NCI-H345 treated with DMSO at 0.1 percent for 48 hours (cell line): ENCODE measurements at regions not wholly inside any gene's neighbourhood (a gene's known extent, or its start where the extent isn't known, plus 50 kb on each side); places are given as distances from the start of the nearest gene placed in this dataset.

Experiments
- DNase-seq: peaks from one replicate; lab custom pipeline; 2025; ENCODE audit not compliant: unreplicated experiment; lab: John Stamatoyannopoulos, UW

DNA sequence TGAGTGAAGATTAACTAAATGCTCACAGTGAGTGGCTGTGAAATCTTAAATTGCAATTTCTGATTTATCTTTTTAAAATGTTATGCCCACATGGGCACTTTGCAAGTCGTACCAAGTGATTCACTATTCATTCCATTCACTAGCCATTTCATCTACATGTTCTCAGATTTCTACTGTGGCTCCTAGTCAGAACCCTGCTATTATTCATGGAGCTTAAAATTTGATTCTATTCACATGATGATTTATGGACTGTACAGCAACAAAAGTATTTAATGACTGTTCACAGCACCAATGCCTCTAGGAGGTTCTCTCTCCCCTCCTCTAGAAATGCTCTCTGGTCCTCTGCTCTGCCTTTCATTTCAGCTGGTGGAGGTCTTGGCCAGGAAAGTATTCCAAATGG, 133.5 kb upstream of the MAP3K7 start:
- no peak for DNase-seq

- DNase-seq = no peak
These were observed 132.7 kb upstream of the MAP3K7 start for GRCh38 chr6:90719321-90720195.

- no peak for DNase-seq
These were observed 129.5 kb upstream of the MAP3K7 start for GRCh38 chr6:90716376-90716775.

DNA sequence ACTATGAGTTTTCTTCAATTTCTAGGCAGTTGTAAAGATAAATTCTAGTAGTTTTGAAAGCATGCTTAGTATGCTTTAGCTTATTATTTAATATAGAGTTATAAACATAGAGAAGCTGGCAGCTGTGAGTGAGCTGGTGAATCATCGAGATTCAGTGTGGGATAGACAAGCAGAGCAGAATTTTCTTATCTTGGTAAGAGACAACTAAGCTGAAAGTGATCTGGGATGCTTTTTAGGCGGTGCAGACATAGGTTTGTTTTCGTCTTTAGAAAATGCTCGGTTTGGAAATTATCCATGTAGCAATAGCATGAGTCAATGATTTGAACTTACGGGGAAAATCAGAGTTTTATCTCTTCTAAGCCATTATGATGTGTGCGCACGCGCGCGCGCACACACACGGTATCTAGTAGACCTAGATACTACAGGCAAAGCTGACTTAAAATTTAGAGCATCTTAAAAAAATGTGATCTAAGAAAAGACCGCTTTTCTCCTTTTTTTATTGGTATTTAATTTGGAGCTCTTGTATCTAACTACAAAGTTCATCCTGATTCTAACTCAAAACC, 128.3 kb upstream of the MAP3K7 start:
- no peak for DNase-seq

GRCh38 chr6:90714319-90714718, 127.4 kb upstream of the MAP3K7 start:
- no peak for DNase-seq

GRCh38 chr6:90712114-90712513, 125.2 kb upstream of the MAP3K7 start:
- DNase-seq = no peak

DNA sequence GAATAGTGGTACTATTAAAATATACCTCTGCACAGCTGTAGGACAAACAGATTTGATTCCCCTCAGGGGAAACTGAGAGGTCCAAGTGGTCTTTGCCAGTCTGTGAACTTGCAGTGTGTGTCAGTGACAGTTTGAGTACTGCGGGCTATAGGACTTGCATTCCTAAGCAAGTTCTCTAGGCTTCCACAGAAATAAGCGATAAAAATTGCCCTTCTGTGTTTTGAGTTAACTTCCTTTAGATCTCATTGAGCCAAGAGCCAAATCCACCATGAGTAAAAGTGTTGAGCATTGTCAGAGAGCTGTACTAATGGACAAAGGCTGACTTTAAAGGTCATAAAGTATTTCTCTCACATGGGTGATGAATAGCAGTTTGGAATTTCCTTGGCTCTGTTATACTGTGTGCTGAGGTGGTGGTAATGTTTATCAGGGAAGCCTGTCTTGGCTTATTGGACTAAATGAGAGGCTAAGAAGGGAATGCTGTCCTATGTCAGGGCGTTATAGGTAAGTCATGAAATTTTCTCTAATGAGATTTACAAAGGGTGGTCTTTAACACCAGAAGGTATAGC, 122.6 kb upstream of the MAP3K7 start:
- no peak for DNase-seq

DNA sequence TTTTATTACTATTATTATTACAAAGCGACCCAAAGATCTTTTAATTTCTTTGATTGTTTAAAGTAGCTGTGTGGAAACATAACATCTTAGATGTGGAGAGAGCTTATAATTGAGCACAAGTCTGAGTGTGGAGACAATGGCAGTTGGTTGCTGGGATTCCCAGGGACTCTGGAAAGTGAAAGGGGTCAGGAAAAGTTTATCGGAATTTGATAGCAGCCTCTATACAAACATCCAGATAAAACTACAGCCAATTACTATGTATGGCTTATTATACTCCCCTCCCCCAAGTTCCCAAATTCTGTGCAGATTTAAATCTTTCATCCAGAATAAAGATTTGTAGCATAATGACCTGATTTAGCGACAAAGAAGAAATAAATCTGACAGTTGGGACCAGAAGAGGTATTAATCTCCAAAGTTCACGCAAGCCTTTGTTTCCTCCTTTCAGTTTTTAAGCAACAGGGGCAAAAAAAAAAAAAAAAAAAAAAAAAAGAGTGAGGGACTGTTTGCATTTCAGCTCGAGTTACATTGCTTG, 121.4 kb upstream of the MAP3K7 start:
- DNase-seq = no peak

GRCh38 chr6:90707246-90707645, 120.4 kb upstream of the MAP3K7 start:
- DNase-seq = no peak

GRCh38 chr6:90703336-90703735, 116.5 kb upstream of the MAP3K7 start:
- no peak for DNase-seq

- no peak for DNase-seq
These were observed 115.1 kb upstream of the MAP3K7 start for GRCh38 chr6:90701926-90702325.

DNA sequence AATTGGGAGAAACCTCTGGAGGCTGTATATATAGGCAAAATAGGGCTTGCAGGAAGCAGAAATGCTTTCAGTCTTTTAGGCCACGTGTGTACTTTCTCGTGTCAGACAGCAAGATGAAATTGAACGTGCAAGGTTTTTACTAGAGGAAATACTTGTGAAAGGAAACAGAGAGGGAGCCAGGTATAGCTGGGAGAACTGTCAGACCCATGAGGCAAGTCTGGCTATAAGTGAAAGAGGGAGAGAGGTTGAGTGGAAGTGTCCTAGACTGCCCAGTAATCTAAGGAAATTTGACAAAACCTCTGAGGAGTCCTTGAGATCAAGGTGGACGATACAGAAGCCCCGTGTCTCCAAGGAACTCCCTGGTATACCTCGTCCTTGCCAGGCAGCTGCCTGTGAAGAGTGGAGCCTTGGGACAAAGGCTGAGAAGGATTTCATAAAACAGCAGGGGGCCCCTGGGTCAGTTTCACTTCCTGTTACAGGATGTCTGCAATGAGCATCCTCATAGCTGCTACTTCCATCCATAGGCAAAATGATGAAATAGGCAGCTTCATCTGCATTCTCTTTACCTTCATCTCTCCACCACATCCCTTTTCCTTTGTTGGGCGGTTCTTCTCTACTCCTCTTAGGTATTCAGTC, 114.4 kb upstream of the MAP3K7 start:
- DNase-seq = no peak

DNA sequence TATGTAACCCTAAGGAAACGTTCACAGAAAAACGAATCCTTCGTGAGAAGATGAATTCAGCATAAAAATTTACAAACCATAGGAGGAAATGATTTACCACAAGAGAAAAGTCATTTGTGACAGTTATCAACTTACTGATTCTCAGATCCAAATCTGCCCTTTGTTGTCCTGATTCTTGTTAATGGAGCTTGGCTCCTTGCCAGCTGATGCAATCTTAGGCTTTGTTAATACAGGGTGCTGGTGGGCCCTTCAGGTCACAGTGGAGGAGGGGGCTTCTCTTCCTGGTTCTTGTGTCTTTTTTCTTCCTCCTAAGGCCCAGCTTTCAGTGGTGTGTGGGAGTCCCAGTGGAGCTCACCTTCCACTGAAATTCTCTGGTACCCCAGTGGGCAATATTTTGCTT, 108.4 kb upstream of the MAP3K7 start:
- no peak for DNase-seq

GRCh38 chr6:90694802-90695201, 107.9 kb upstream of the MAP3K7 start:
- no peak for DNase-seq

- DNase-seq = no peak
These were observed 105.0 kb upstream of the MAP3K7 start for GRCh38 chr6:90691823-90692222.

GRCh38 chr6:90689172-90689571, 102.3 kb upstream of the MAP3K7 start:
- DNase-seq = no peak

DNA sequence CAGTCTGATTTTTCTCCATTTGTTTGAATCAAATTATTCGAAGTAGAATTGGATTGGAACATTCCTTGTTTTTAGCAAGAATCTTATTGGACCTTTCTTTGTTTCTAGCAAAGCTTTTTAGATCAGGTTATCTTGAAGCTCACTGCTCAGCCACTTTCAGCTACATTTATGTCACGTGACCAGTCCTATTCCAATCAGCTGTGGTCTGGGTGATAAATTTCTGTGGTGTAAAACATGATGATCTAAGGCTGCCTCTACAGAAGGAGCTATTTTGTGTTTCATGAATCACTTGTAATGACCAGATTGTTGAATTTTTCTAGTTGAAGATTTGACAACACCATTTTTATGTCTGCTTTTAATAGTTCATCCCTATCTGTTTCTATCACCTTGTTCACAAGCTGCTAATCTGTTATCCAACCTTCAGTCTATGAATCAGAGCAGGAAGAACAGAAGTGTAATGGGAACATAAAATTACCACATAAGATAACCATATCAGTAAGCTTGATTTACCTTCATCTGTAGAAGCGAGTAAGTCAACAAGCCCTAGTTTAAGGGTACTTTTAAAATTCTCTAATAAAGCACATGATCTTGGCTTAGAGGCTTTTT, 101.0 kb upstream of the MAP3K7 start:
- no peak for DNase-seq

GRCh38 chr6:90681863-90682262, 95.0 kb upstream of the MAP3K7 start:
- no peak for DNase-seq

GRCh38 chr6:90678049-90678779, 91.3 kb upstream of the MAP3K7 start:
- no peak for DNase-seq

GRCh38 chr6:90677440-90677839, 90.6 kb upstream of the MAP3K7 start:
- peak; percentile 72 for DNase-seq
